ENCODE measurements at regions not wholly inside any gene's neighbourhood (a gene's known extent, or its start where the extent isn't known, plus 50 kb on each side); places are given as distances from the start of the nearest gene placed in this dataset.

- TF ChIP-seq E2F6 (IDR thresholded peaks at IDR 0.05), result no peak
- TF ChIP-seq CHD7 (IDR thresholded peaks at IDR 0.05; ENCODE audit: insufficient replicate concordance, low read length), result no peak
- TF ChIP-seq JUN (IDR thresholded peaks at IDR 0.05; ENCODE audit: low read depth, low read length), result no peak
- TF ChIP-seq HDAC2 (IDR thresholded peaks at IDR 0.05; ENCODE audit: borderline replicate concordance in 1 of 2, low read depth in 2 of 2, low read length in 2 of 2), result no peak
- no peak for TF ChIP-seq FOSL1 (IDR thresholded peaks at IDR 0.05; ENCODE audit: insufficient read depth, low read depth, low read length)
These were observed 183.1 kb downstream of the KATNAL1 start (continued) for GRCh38 chr13:30124131-30124768.
